Parathyroid adenoma (tissue), 2 donors: ENCODE measurements at regions not wholly inside any gene's neighbourhood (a gene's known extent, or its start where the extent isn't known, plus 50 kb on each side); places are given as distances from the start of the nearest gene placed in this dataset.

ENCODE experiments used
- H2AFZ ChIP-seq: fragments of 300-600 bp; sonication (generic); one replicate; pipeline ENCODE4 v1.7.0; 2017; ENCODE audit warnings: antibody characterized with exemption, mild to moderate bottlenecking
- H3K27ac ChIP-seq: fragments of 300-600 bp; sonication (generic); one replicate; pipeline ENCODE4 v1.7.0; 2017
- H3K27me3 ChIP-seq: fragments of 300-600 bp; sonication (generic); one replicate; pipeline ENCODE4 v1.7.0; 2017; ENCODE audit warnings: low read length; ENCODE audit not compliant: control insufficient read depth, insufficient read depth
- H3K36me3 ChIP-seq: fragments of 300-600 bp; sonication (generic); one replicate; pipeline ENCODE4 v1.7.0; 2017; ENCODE audit warnings: low read length; ENCODE audit not compliant: control insufficient read depth, insufficient read depth
- H3K4me1 ChIP-seq: fragments of 300-600 bp; sonication (generic); one replicate; pipeline ENCODE4 v1.7.0; 2017; ENCODE audit warnings: control low read depth
- H3K4me2 ChIP-seq: fragments of 300-600 bp; sonication (generic); one replicate; pipeline ENCODE4 v1.7.0; 2017; ENCODE audit warnings: low read length
- H3K4me3 ChIP-seq: fragments of 300-600 bp; sonication (generic); one replicate; pipeline ENCODE4 v1.7.0; 2017; ENCODE audit warnings: low read depth, low read length
- H3K79me2 ChIP-seq: fragments of 300-600 bp; sonication (generic); one replicate; pipeline ENCODE4 v1.7.0; 2017; ENCODE audit warnings: control low read depth
- H3K9ac ChIP-seq: fragments of 300-600 bp; sonication (generic); one replicate; pipeline ENCODE4 v1.7.0; 2017; ENCODE audit warnings: mild to moderate bottlenecking
- H3K9me3 ChIP-seq: fragments of 300-600 bp; sonication (generic); one replicate; pipeline ENCODE4 v1.7.0; 2017; ENCODE audit warnings: low read length; ENCODE audit not compliant: control insufficient read depth
- TF ChIP-seq, protein P1 (sequence below): fragments of 300-600 bp; sonication (generic); IDR thresholded peaks from one replicate; pipeline ENCODE4 v1.7.0; 2017; ENCODE audit warnings: antibody characterized with exemption, mild to moderate bottlenecking
- donor health status: primary hyperparathyroidism.

DNA sequence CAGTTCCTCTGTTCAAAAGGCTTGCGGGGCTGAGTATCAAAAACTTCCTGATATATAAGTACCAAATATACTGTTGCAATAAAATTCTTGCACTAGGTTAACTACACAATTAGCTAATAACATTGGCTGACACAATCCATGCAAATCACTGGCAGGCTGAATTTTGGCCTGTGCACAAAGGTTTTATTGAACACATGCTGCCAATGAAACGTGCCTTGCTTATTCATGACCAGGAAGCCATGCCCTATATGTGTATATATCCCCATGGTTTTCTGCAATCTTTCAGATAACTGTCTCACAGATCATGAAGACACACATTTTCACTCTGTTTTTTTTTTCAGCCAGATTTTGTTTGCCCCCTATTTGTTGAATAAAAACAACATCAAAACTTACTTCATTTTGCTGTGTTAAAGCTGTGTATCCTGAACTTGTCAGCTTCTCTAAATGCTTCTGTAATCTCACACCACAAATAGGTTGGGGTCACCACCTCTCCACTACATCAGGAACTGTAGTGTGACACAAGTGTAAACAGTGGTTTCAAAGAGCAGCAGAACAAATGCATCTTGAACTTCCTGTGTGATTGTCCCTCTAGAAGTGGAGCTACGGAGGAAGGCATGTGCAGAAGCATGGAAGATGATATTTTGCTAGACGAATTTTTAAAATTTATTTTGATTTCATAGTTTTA is 920.7 kb upstream of the NR2F2 start:
- no peaks in the 10 kb centered on the region for H3K79me2 ChIP-seq
- H3K9ac ChIP-seq: no peak overlapping the region
- H2AFZ ChIP-seq: no peak overlapping the region
- no peak overlapping the region for H3K4me2 ChIP-seq
- TF ChIP-seq, protein P1, sequence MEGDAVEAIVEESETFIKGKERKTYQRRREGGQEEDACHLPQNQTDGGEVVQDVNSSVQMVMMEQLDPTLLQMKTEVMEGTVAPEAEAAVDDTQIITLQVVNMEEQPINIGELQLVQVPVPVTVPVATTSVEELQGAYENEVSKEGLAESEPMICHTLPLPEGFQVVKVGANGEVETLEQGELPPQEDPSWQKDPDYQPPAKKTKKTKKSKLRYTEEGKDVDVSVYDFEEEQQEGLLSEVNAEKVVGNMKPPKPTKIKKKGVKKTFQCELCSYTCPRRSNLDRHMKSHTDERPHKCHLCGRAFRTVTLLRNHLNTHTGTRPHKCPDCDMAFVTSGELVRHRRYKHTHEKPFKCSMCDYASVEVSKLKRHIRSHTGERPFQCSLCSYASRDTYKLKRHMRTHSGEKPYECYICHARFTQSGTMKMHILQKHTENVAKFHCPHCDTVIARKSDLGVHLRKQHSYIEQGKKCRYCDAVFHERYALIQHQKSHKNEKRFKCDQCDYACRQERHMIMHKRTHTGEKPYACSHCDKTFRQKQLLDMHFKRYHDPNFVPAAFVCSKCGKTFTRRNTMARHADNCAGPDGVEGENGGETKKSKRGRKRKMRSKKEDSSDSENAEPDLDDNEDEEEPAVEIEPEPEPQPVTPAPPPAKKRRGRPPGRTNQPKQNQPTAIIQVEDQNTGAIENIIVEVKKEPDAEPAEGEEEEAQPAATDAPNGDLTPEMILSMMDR: no peak
- H3K4me1 ChIP-seq: no peaks in the 10 kb centered on the region
- no peaks in the 10 kb centered on the region for H3K36me3 ChIP-seq
- H3K4me3 ChIP-seq: no peak overlapping the region
- H3K9me3 ChIP-seq: no peaks in the 10 kb centered on the region
- H3K27me3 ChIP-seq: no peaks in the 10 kb centered on the region
- H3K27ac ChIP-seq: no peak overlapping the region

DNA sequence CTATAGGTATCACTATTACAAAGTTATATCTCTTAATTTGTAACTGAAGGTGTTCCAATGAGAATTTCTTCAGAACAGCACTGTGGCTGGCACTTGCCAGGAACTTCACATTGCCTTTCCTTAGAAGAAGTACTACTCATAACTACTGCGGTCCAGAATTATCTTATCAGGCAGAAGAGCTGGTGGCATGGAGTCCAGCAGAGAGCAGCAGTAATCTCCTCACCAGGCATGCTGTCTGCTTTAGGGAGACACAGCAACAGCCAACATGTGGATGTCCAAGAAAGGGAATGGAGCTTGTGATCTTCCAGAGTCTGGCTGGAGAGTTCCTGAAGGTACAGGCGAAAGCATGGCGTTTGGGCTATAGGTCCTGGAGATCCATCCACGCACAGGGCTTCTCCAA is 919.7 kb upstream of the NR2F2 start:
- no peak overlapping the region for H3K27ac ChIP-seq
- TF ChIP-seq, protein P1: no peak
- no peak overlapping the region for H3K4me2 ChIP-seq

DNA sequence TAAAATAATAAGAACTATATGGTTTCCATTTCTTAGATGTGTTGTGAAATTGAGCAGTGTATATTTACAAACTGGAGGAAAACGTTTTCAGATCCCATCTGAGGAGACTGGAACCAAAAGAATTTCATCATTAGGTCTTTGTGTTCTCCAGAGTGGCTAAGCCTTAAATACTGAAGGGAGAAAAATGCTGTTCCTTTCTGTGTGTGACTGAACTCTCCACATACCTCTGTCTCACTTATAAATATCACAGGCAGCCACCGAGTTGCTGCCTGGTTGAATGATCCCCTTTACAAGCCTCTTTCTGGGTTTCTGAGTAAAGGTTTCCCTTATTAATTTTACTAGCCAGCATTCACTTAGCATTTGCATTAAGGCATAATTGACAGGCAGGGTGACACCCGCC is 913.9 kb upstream of the NR2F2 start:
- H2AFZ ChIP-seq: no peak overlapping the region
- TF ChIP-seq, protein P1: no peak
- H3K79me2 ChIP-seq: no peaks in the 10 kb centered on the region
- no peak overlapping the region for H3K9ac ChIP-seq
- no peaks in the 10 kb centered on the region for H3K27me3 ChIP-seq
- no peak overlapping the region for H3K4me3 ChIP-seq
- H3K4me1 ChIP-seq: no peaks in the 10 kb centered on the region
- no peak overlapping the region for H3K27ac ChIP-seq
- H3K4me2 ChIP-seq: no peak overlapping the region
- H3K36me3 ChIP-seq: no peaks in the 10 kb centered on the region
- H3K9me3 ChIP-seq: no peaks in the 10 kb centered on the region

More for the DNA sequence above, 919.7 kb upstream of the NR2F2 start:
- Histone ChIP-seq H3K36me3 (no peaks in the 10 kb centered on the region), H3K27me3 (no peaks in the 10 kb centered on the region), H3K9ac (no peak overlapping the region), H3K9me3 (no peaks in the 10 kb centered on the region), H3K79me2 (no peaks in the 10 kb centered on the region), H2AFZ (no peak overlapping the region), H3K4me1 (no peaks in the 10 kb centered on the region), H3K4me3 (no peak overlapping the region)

DNA sequence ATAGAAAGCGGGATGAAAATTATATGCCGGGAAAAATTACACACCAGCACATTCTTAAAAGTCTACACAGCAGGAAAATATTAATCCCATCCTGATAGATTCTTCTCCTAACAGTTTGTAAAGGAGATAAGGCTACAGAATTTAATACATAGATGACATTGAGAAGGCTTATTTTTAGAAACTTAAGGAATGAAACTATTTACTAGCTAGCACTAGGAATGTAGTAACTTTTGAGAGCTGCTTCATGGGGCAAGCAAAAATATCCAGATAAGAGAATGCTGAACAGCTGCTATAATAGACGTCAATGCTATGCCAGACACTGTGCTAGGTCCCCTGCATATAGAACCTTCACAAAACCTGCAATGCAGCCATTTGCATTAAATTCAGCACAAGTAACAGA is 912.7 kb upstream of the NR2F2 start:
- TF ChIP-seq, protein P1: no peak

DNA sequence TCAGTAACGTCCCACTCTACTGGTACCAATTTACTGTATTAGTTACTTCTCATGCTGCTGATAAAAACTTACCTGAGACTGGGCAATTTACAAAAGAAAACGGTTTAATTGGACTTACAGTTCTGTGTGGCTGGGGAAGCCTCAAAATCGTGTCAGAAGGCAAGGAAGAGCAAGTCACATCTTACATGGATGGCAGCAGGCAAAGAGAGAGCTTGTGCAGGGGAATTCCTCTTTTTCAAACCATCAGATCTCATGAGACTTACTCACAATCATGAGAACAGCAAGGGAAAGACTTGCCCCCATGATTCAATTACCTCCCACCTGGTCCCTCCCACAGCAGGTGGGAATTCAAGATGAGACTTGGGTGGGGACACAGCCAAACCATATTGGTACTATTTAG is 908.2 kb upstream of the NR2F2 start:
- no peak overlapping the region for H3K9ac ChIP-seq

More for the DNA sequence above, 912.7 kb upstream of the NR2F2 start:
- no peaks in the 10 kb centered on the region for H3K9me3 ChIP-seq
- H3K27ac ChIP-seq: no peak overlapping the region
- no peaks in the 10 kb centered on the region for H3K79me2 ChIP-seq
- H3K27me3 ChIP-seq: no peaks in the 10 kb centered on the region
- H3K4me2 ChIP-seq: no peak overlapping the region
- no peaks in the 10 kb centered on the region for H3K4me1 ChIP-seq
- H3K4me3 ChIP-seq: no peak overlapping the region
- no peaks in the 10 kb centered on the region for H3K36me3 ChIP-seq
- H2AFZ ChIP-seq: no peak overlapping the region
- H3K9ac ChIP-seq: no peak overlapping the region

More for the DNA sequence above, 908.2 kb upstream of the NR2F2 start:
- TF ChIP-seq, protein P1: no peak
- no peak overlapping the region for H3K4me3 ChIP-seq
- no peaks in the 10 kb centered on the region for H3K79me2 ChIP-seq
- no peaks in the 10 kb centered on the region for H3K36me3 ChIP-seq
- H3K4me2 ChIP-seq: no peak overlapping the region
- H2AFZ ChIP-seq: no peak overlapping the region
- H3K27ac ChIP-seq: no peak overlapping the region
- H3K9me3 ChIP-seq: no peaks in the 10 kb centered on the region
- H3K27me3 ChIP-seq: no peaks in the 10 kb centered on the region
- H3K4me1 ChIP-seq: no peaks in the 10 kb centered on the region
